ENCODE measurements at regions not wholly inside any gene's neighbourhood (a gene's known extent, or its start where the extent isn't known, plus 50 kb on each side); places are given as distances from the start of the nearest gene placed in this dataset.

GRCh38 chr13:19048381-19048780, 133.2 kb downstream of the TUBA3C start:
- Histone ChIP-seq H3K4me1 (ENCODE audit: insufficient read depth, low read length) (no peaks in the 10 kb centered on the region), H3K9me3 (ENCODE audit: control insufficient read depth in 1 of 2, low read length in 2 of 2) (no peaks in the 10 kb centered on the region), H3K27me3 (ENCODE audit: insufficient read depth, low read length) (no peaks in the 10 kb centered on the region), H3K27ac (ENCODE audit: low read depth, low read length) (no peak overlapping the region), H3K36me3 (ENCODE audit: insufficient read depth, low read length) (no peaks in the 10 kb centered on the region), H3K4me3 (ENCODE audit: low read length in 2 of 2) (no peak overlapping the region)
- ChIA-PET POLR2A (ENCODE audit: partially characterized antibody) (no interaction called here), CTCF (ENCODE audit: partially characterized antibody) (no interaction called here)
- DNase-seq = no peak
- H3K36me3 Mint-ChIP-seq = no peaks in the 10 kb centered on the region
- H3K27me3 Mint-ChIP-seq = no peaks in the 10 kb centered on the region
- H3K9me3 Mint-ChIP-seq = peaks cover 0 to 6% (median 0%) of the 10 kb centered on the region in 8 donors
- intact Hi-C loops (cut with micrococcal nuclease) = no loop called here
- no peak overlapping the region for H3K4me3 Mint-ChIP-seq
- H3K4me1 Mint-ChIP-seq = no peaks in the 10 kb centered on the region
- no peak overlapping the region for H3K27ac Mint-ChIP-seq

GRCh38 chr13:19023115-19023514, 158.5 kb downstream of the TUBA3C start:
- no peak overlapping the region for H3K27ac ChIP-seq (ENCODE audit: low read depth, low read length)
- no peaks in the 10 kb centered on the region for H3K9me3 ChIP-seq (ENCODE audit: control insufficient read depth in 1 of 2, low read length in 2 of 2)
- peaks cover 0 to 5% (median 0%) of the 10 kb centered on the region in 8 donors for H3K9me3 Mint-ChIP-seq
- no peaks in the 10 kb centered on the region for H3K36me3 ChIP-seq (ENCODE audit: insufficient read depth, low read length)
- H3K36me3 Mint-ChIP-seq = no peaks in the 10 kb centered on the region
- POLR2A ChIA-PET (ENCODE audit: partially characterized antibody) = no interaction called here
- CTCF ChIA-PET (ENCODE audit: partially characterized antibody) = no interaction called here
- no peak overlapping the region for H3K4me3 ChIP-seq (ENCODE audit: low read length in 2 of 2)
- no peak for DNase-seq
- no peak overlapping the region for H3K27ac Mint-ChIP-seq
- H3K4me3 Mint-ChIP-seq = no peak overlapping the region
- intact Hi-C loops (cut with micrococcal nuclease) = no loop called here
- no peaks in the 10 kb centered on the region for H3K4me1 Mint-ChIP-seq
- H3K27me3 Mint-ChIP-seq = no peaks in the 10 kb centered on the region
- no peaks in the 10 kb centered on the region for H3K4me1 ChIP-seq (ENCODE audit: insufficient read depth, low read length)
- H3K27me3 ChIP-seq (ENCODE audit: insufficient read depth, low read length) = no peaks in the 10 kb centered on the region

GRCh38 chr13:19020988-19021387, 160.6 kb downstream of the TUBA3C start:
- Histone ChIP-seq H3K36me3 (ENCODE audit: insufficient read depth, low read length) (no peaks in the 10 kb centered on the region), H3K4me3 (ENCODE audit: low read length in 2 of 2) (no peak overlapping the region), H3K9me3 (ENCODE audit: control insufficient read depth in 1 of 2, low read length in 2 of 2) (no peaks in the 10 kb centered on the region), H3K4me1 (ENCODE audit: insufficient read depth, low read length) (no peaks in the 10 kb centered on the region), H3K27ac (ENCODE audit: low read depth, low read length) (no peak overlapping the region), H3K27me3 (ENCODE audit: insufficient read depth, low read length) (no peaks in the 10 kb centered on the region)
- Mint-ChIP-seq H3K36me3 (no peaks in the 10 kb centered on the region), H3K4me1 (no peaks in the 10 kb centered on the region), H3K4me3 (no peak overlapping the region), H3K27me3 (no peaks in the 10 kb centered on the region), H3K9me3 (peaks cover 0 to 5% (median 0%) of the 10 kb centered on the region in 8 donors), H3K27ac (no peak overlapping the region)
- DNase-seq = no peak
- intact Hi-C loops (cut with micrococcal nuclease) = no loop called here
- POLR2A ChIA-PET (ENCODE audit: partially characterized antibody) = no interaction called here
- CTCF ChIA-PET (ENCODE audit: partially characterized antibody) = no interaction called here

DNA sequence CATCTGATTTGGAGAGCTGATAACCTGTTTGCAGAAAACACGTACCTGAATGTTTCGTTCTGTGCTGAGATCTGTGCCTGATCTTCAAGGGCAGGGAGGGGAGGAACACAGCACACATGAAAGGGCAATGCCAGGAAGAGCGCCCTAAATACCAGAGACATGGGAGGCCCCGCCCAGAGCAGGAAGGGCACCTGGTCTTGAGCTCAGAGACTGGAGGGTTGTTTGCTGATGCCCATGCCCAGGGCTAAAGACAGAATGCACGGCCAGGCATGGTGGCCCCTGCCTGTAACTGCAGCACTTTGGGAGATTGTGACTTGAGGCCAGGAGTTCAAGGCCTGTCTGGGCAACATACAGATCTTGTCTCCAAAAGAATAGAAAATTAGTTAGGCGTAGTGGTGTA, 183.2 kb downstream of the TUBA3C start:
- no peaks in the 10 kb centered on the region for H3K27me3 Mint-ChIP-seq
- Histone ChIP-seq H3K4me3 (ENCODE audit: low read length in 2 of 2) (no peak overlapping the region), H3K9me3 (ENCODE audit: control insufficient read depth in 1 of 2, low read length in 2 of 2) (no peaks in the 10 kb centered on the region), H3K36me3 (ENCODE audit: insufficient read depth, low read length) (no peaks in the 10 kb centered on the region), H3K27ac (ENCODE audit: low read depth, low read length) (no peak overlapping the region), H3K27me3 (ENCODE audit: insufficient read depth, low read length) (no peaks in the 10 kb centered on the region), H3K4me1 (ENCODE audit: insufficient read depth, low read length) (peaks cover 9% of the 10 kb centered on the region)
- H3K9me3 Mint-ChIP-seq = peaks cover 0 to 4% (median under 1%) of the 10 kb centered on the region in 8 donors
- peaks cover 8 to 20% (median 17%) of the 10 kb centered on the region in 4 donors for H3K4me1 Mint-ChIP-seq
- POLR2A ChIA-PET (ENCODE audit: partially characterized antibody) = no interaction called here
- H3K36me3 Mint-ChIP-seq = no peaks in the 10 kb centered on the region
- peak overlapping the region in 7 of 8 donors; percentile 49 to 74 (median 60) for H3K4me3 Mint-ChIP-seq
- intact Hi-C loops (cut with micrococcal nuclease) = no loop called here
- CTCF ChIA-PET (ENCODE audit: partially characterized antibody) = no interaction called here
- peak overlapping the region in 6 of 7 donors; percentile 25 to 88 (median 68) for H3K27ac Mint-ChIP-seq
- peak in 4 of 5 donors; percentile 6 to 39 (median 27) for DNase-seq

GRCh38 chr13:18996627-18997051, 185.0 kb downstream of the TUBA3C start:
- CTCF ChIA-PET (ENCODE audit: partially characterized antibody) = no interaction called here
- Histone ChIP-seq H3K27me3 (ENCODE audit: insufficient read depth, low read length) (no peaks in the 10 kb centered on the region), H3K36me3 (ENCODE audit: insufficient read depth, low read length) (no peaks in the 10 kb centered on the region), H3K27ac (ENCODE audit: low read depth, low read length) (no peak overlapping the region), H3K4me3 (ENCODE audit: low read length in 2 of 2) (no peak overlapping the region), H3K4me1 (ENCODE audit: insufficient read depth, low read length) (peaks cover 9% of the 10 kb centered on the region), H3K9me3 (ENCODE audit: control insufficient read depth in 1 of 2, low read length in 2 of 2) (no peaks in the 10 kb centered on the region)
- POLR2A ChIA-PET (ENCODE audit: partially characterized antibody) = no interaction called here
- DNase-seq = no peak
- Mint-ChIP-seq H3K27ac (peak overlapping the region in 4 of 7 donors; percentile 24 to 86 (median 52)), H3K4me3 (peak overlapping the region in 2 of 8 donors; percentile 11 to 71), H3K4me1 (peaks cover 8 to 23% (median 17%) of the 10 kb centered on the region in 4 donors), H3K27me3 (no peaks in the 10 kb centered on the region), H3K9me3 (peaks cover 0 to 4% (median 0%) of the 10 kb centered on the region in 8 donors), H3K36me3 (no peaks in the 10 kb centered on the region)
- intact Hi-C loops (cut with micrococcal nuclease) = no loop called here

GRCh38 chr13:18996221-18996620, 185.4 kb downstream of the TUBA3C start:
- Histone ChIP-seq H3K4me1 (ENCODE audit: insufficient read depth, low read length) (peaks cover 9% of the 10 kb centered on the region), H3K9me3 (ENCODE audit: control insufficient read depth in 1 of 2, low read length in 2 of 2) (no peaks in the 10 kb centered on the region), H3K27me3 (ENCODE audit: insufficient read depth, low read length) (no peaks in the 10 kb centered on the region), H3K4me3 (ENCODE audit: low read length in 2 of 2) (no peak overlapping the region), H3K36me3 (ENCODE audit: insufficient read depth, low read length) (no peaks in the 10 kb centered on the region), H3K27ac (ENCODE audit: low read depth, low read length) (no peak overlapping the region)
- Mint-ChIP-seq H3K27me3 (no peaks in the 10 kb centered on the region), H3K4me3 (peak overlapping the region in 2 of 8 donors; percentile 27 to 32), H3K36me3 (no peaks in the 10 kb centered on the region), H3K9me3 (peaks cover 0 to 5% (median 0%) of the 10 kb centered on the region in 8 donors), H3K4me1 (peaks cover 8 to 23% (median 17%) of the 10 kb centered on the region in 4 donors), H3K27ac (peak overlapping the region in 5 of 7 donors; percentile 24 to 86 (median 48))
- ChIA-PET POLR2A (ENCODE audit: partially characterized antibody) (no interaction called here), CTCF (ENCODE audit: partially characterized antibody) (no interaction called here)
- DNase-seq = no peak
- intact Hi-C loops (cut with micrococcal nuclease) = no loop called here

GRCh38 chr13:18995259-18995873, 186.3 kb downstream of the TUBA3C start:
- Histone ChIP-seq H3K36me3 (ENCODE audit: insufficient read depth, low read length) (no peaks in the 10 kb centered on the region), H3K4me3 (ENCODE audit: low read length in 2 of 2) (no peak overlapping the region), H3K27me3 (ENCODE audit: insufficient read depth, low read length) (no peaks in the 10 kb centered on the region), H3K27ac (ENCODE audit: low read depth, low read length) (no peak overlapping the region), H3K4me1 (ENCODE audit: insufficient read depth, low read length) (peaks cover 9% of the 10 kb centered on the region), H3K9me3 (ENCODE audit: control insufficient read depth in 1 of 2, low read length in 2 of 2) (no peaks in the 10 kb centered on the region)
- DNase-seq = no peak
- Mint-ChIP-seq H3K4me1 (peaks cover 8 to 23% (median 17%) of the 10 kb centered on the region in 4 donors), H3K27me3 (no peaks in the 10 kb centered on the region), H3K4me3 (no peak overlapping the region), H3K36me3 (peaks cover 0 to under 1% of the 10 kb centered on the region in 2 donors), H3K9me3 (peaks cover 0 to 5% (median 0%) of the 10 kb centered on the region in 8 donors), H3K27ac (peak overlapping the region in 4 of 7 donors; percentile 17 to 60 (median 37))
- ChIA-PET POLR2A (ENCODE audit: partially characterized antibody) (no interaction called here), CTCF (ENCODE audit: partially characterized antibody) (no interaction called here)
- intact Hi-C loops (cut with micrococcal nuclease) = no loop called here
